RCC 7860 (cell line): ENCODE measurements at regions not wholly inside any gene's neighbourhood (a gene's known extent, or its start where the extent isn't known, plus 50 kb on each side); places are given as distances from the start of the nearest gene placed in this dataset.
A peak's percentile ranks its signal among the peaks of the same experiment; 100 is the strongest.
"Not testable (repeated sequence)": the region's sequence is repeated elsewhere in the genome, so short reads cannot be mapped to it uniquely, and the experiment has no call there.

Experiments
- DNase-seq: peaks from one replicate; pipeline ENCODE4 v3.0.0-alpha.2; 2015; ENCODE audit warnings: low spot score
- FAIRE-seq: peaks from 2 replicates; lab custom pipeline; 2012; peaks lifted over from hg19 to GRCh38; lab: Jason Lieb, UNC

DNA sequence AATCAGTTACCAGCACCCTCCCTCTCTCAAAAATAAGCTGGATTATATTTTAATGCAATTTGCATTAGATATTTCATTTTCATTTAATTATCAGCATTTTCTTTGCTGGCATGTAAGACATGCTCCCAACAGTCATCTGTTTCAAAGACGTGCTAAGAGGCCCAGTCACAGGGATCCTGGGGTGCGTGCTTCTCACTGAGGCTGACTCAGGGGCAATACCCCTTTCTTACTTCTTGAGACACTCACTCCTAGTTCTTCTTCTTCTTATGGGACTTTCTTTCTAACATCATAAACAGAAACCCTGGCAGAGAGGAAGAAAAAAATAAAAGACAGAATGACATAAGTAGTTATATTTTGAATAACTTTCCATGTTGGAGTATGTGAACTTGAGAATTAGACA is 372.1 kb upstream of the MEX3C start:
- FAIRE-seq = no peak
- no peak for DNase-seq

- FAIRE-seq, DNase-seq: not testable (repeated sequence)
Observed at GRCh38 chr18:51570071-51570470, 372.6 kb upstream of the MEX3C start.

DNA sequence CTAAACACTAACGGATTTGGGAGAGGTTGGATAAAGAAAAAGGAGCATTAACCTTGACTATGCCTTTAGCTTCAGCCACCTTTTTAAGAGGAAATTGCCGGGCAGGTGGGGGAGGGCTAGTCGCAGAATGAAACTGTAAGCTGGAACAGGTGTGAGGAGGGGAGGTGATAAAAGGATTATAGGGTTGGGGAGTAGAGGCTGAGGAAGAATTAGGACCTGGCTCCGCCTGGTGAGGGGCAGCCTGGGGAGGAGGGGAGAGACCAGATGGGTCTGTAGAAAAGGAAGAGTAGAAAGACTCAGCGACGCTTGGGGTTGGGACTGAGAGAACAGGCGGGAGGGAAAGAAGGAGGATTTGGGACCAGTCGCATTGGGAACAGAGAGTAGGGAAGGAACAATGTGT is 376.4 kb upstream of the MEX3C start:
- not testable (repeated sequence) for FAIRE-seq, DNase-seq

- DNase-seq (no peak), FAIRE-seq (no peak)
Observed at GRCh38 chr18:51575171-51575570, 377.7 kb upstream of the MEX3C start.

DNA sequence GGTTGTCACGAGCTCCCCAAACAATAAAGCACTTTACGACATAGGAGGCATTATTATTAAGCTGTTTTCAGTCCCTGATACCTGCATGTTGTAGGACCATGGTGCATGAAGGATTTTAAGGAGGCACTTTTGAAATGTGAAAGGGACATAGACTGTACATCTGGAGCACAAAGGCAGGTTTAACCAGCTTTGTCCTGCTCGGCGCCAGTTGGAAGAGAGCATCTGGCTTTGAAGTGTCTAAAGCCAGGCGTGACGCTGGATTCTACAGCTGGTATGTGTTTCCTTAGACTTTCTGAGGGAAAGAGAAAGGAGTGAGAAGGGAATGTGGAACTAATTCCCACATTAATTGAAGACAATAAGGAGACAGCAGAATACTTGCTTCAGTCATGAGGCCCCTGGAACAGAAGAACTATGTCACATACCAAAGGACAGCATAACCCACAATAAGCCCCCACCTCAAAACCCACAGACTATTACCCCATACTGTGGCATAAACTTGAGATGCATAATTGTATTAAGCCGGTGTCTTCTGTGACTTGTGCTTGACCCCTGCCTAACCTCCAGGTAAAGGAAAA is 381.0 kb upstream of the MEX3C start:
- DNase-seq (no peak), FAIRE-seq (no peak)

- FAIRE-seq = no peak
- no peak for DNase-seq
Observed at GRCh38 chr18:51580580-51580979, 383.1 kb upstream of the MEX3C start.

DNA sequence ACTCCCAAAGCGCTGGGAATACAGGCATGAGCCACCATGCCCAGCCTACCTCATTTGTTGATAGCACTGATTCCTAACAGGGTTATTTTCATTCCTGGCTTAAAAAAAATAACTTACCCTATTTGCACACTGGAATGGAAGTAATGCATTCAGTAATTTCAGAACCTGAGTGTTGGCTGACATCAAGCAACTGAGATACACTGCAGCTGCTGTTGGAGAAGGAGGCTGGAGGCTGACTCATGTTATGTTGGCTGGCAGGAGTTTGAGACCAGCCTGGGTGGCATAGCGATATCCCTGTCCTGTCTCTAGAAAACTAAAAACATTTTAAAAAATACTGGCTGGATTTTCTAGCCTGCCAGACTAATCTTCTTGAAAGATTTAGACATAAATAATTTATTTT is 385.1 kb upstream of the MEX3C start:
- FAIRE-seq = no peak
- no peak for DNase-seq

GRCh38 chr18:51588616-51589015 is 391.1 kb upstream of the MEX3C start:
- DNase-seq (no peak), FAIRE-seq (no peak)

DNA sequence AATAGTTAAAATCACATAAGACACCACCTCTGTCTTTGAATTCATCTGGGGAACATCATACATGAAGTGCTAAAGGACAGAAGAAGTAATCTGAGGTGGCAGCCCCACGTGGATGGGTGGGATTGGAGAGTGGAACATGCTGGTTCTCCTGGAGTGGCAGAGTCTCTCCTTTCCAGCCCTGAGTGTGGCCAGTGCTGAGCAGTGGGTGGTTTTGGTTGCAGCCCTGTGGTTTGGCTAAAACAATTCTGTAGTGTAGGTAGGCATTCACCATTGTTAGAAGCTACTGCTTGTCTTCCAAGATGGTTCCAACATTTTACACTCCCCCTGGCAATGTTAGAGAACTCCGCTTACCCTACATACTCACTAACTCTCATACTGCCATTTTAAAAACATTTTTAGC is 396.4 kb upstream of the MEX3C start:
- no peak for DNase-seq
- FAIRE-seq = no peak

- FAIRE-seq = no peak
Observed at GRCh38 chr18:51603111-51603510, 405.6 kb upstream of the MEX3C start.

GRCh38 chr18:51603551-51603950 is 406.1 kb upstream of the MEX3C start:
- DNase-seq (no peak), FAIRE-seq (no peak)

More at GRCh38 chr18:51603111-51603510, 405.6 kb upstream of the MEX3C start:
- DNase-seq = no peak

DNA sequence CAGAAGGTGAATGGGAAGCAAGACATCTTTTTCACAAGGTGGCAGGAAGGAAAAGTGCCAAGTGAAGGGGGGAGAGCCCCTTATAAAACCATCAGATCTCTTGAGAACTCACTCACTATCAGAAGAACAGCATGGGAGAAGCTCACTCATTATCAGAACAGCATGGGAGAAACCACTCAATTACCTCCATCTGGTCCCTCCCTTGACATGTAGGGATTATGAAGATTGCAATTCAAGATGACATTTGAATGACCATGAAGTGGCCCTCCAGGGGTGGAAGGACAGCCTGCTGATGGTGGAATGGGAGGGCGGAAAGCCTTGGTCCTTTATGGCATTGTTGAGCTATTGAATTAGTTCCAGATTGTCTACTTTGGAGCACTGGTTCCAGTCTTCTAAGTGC is 413.0 kb upstream of the MEX3C start:
- FAIRE-seq (no peak), DNase-seq (no peak)

GRCh38 chr18:51611326-51611725 is 413.8 kb upstream of the MEX3C start:
- FAIRE-seq (no peak), DNase-seq (no peak)

DNA sequence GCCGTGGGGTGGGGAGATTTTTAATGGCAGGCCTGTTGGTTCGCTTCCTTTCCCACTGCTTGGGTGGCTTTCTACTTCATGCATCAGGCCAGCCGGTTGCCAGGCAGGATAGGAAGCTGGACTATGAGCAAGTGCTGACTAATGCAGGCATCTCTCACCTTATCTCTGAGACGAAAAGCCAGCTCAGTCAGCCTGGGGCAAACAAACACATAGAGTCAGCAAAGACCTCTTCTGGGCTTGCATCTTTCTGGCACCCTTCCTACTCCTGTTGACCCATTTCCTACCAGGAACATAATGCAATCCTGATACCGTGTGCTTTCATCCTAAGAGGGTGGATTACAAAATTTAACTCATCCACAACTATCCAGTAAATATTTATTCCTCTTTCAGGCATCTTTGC is 416.6 kb upstream of the MEX3C start:
- FAIRE-seq (no peak), DNase-seq (peak; percentile 16)

- no peak for FAIRE-seq
- DNase-seq = no peak
Observed at GRCh38 chr18:51614967-51615571, 417.6 kb upstream of the MEX3C start.

GRCh38 chr18:51617167-51617566 is 419.7 kb upstream of the MEX3C start:
- DNase-seq (no peak), FAIRE-seq (no peak)

- DNase-seq = no peak
- no peak for FAIRE-seq
Observed at GRCh38 chr18:51617572-51618260, 420.2 kb upstream of the MEX3C start.

DNA sequence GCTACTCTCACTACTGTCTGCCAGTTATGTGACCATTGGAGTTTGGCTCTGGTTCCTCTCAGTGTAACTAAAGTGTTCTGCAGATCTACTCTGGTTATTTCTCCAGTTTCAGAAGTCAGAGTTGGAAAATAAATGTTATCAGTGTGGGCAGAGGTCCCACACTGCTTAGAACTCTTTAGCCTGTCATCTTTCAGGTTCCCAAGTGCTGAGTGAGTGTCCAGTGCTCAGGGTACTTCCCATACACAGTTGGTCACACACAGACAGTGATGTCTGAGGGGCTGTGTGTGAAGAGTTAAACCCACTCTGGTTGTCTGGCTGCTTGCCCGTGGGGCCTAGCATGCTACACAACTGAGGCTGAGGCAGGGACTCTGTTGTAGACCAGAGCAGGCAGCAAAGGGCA is 421.8 kb upstream of the MEX3C start:
- FAIRE-seq (no peak), DNase-seq (no peak)

- no peak for FAIRE-seq
- no peak for DNase-seq
Observed at GRCh38 chr18:51621113-51621863, 423.8 kb upstream of the MEX3C start.

GRCh38 chr18:51621864-51622160 is 424.3 kb upstream of the MEX3C start:
- DNase-seq (no peak), FAIRE-seq (no peak)

- FAIRE-seq (no peak), DNase-seq (no peak)
Observed at GRCh38 chr18:51622702-51623101, 425.2 kb upstream of the MEX3C start.

- no peak for FAIRE-seq
Observed at GRCh38 chr18:51623653-51624052, 426.2 kb upstream of the MEX3C start.

More at GRCh38 chr18:51623653-51624052, 426.2 kb upstream of the MEX3C start:
- no peak for DNase-seq
